Astrocyte of the spinal cord (primary cell): ENCODE measurements at regions not wholly inside any gene's neighbourhood (a gene's known extent, or its start where the extent isn't known, plus 50 kb on each side); places are given as distances from the start of the nearest gene placed in this dataset.

Experiments
- DNase-seq: peaks from one replicate; pipeline ENCODE4 v3.0.0; 2011; ENCODE audit warnings: low read depth, low spot score
- H3K4me3 ChIP-seq: 2 replicates; pipeline ENCODE4 v1.5.1; 2011; ENCODE audit warnings: low read depth, mild to moderate bottlenecking, low read length, moderate library complexity
- in situ Hi-C: cut with HindIII; loops from 2 replicates; pipeline ENCODE4 v1.10.0; 2017; ENCODE audit warnings: low sequenced_read_pairs
- TF ChIP-seq, protein P1 (sequence below): IDR thresholded peaks from 2 replicates; pipeline ENCODE4 v1.5.1; 2012; ENCODE audit warnings: low read depth, mild to moderate bottlenecking, low read length, inconsistent platforms

DNA sequence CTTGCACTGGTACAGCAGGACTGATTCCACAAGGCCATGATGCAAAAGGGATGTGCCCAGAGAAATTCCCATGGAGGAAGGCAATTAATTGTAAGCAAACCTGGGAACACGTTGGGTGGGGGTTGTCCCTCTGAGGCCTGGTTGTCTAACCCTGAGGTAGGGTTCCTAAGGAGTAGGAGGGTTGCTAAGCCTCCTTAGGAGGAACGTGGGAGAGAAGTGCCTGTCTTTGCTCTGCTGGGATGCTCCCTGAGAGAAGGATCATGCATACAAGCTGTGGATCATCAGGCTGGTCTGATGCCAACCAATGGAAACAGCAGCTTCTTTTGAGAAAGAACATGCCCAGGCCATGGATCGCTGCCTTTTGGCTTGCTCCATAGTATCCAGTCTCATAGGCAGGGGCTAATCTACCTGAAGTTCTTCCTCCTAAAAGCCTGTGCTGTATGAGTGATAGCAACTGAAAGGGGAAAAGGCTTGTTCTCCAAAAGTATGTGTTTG is 203.7 kb upstream of the NPVF start:
- in situ Hi-C loops = no loop called here
- DNase-seq = no peak
- TF ChIP-seq, protein P1, sequence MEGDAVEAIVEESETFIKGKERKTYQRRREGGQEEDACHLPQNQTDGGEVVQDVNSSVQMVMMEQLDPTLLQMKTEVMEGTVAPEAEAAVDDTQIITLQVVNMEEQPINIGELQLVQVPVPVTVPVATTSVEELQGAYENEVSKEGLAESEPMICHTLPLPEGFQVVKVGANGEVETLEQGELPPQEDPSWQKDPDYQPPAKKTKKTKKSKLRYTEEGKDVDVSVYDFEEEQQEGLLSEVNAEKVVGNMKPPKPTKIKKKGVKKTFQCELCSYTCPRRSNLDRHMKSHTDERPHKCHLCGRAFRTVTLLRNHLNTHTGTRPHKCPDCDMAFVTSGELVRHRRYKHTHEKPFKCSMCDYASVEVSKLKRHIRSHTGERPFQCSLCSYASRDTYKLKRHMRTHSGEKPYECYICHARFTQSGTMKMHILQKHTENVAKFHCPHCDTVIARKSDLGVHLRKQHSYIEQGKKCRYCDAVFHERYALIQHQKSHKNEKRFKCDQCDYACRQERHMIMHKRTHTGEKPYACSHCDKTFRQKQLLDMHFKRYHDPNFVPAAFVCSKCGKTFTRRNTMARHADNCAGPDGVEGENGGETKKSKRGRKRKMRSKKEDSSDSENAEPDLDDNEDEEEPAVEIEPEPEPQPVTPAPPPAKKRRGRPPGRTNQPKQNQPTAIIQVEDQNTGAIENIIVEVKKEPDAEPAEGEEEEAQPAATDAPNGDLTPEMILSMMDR = no peak

DNA sequence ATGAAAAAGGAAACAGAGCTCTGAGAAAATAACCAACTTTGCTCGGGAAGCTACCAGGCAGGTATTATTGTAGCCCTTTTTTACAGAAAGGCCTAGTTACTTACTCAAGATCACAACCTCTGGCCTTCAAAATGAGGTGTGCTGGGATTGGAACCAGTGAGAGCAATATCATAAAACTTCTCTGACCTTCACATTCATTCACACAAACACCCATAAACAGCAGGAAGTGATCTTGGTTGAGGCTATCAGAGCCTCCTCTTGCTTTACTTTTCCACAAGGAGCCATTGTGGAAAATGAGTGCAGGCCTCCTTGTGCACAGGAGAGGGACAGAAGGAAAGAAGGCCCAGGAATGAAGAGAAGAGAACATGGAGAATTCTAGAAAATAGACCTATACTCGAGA is 204.5 kb upstream of the NPVF start:
- H3K4me3 ChIP-seq = no peak overlapping the region
- in situ Hi-C loops = no loop called here
- TF ChIP-seq, protein P1 = no peak

More for the DNA sequence above, 203.7 kb upstream of the NPVF start:
- no peak overlapping the region for H3K4me3 ChIP-seq

DNA sequence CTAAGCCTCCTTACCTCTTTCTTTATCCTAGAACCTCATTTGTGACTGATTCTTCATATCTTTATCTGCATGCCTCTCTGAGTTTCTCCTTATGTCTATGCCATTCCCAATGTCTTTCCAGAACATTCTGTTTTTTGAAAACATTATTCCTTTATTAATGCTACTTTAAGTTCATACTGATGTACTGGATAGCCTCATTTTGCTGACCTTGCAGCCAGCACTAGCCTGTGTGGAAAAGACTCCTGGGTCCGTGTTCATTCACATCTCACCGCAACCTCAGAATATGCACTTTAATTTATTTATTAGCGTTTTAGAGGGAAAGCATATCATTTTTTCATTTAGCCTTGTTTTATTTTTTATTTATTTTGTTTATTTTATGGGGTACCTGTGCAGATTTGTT is 208.1 kb upstream of the NPVF start:
- TF ChIP-seq, protein P1 = no peak
- H3K4me3 ChIP-seq = no peak overlapping the region
- in situ Hi-C loops = no loop called here
- no peak for DNase-seq

More for the DNA sequence above, 204.5 kb upstream of the NPVF start:
- no peak for DNase-seq

DNA sequence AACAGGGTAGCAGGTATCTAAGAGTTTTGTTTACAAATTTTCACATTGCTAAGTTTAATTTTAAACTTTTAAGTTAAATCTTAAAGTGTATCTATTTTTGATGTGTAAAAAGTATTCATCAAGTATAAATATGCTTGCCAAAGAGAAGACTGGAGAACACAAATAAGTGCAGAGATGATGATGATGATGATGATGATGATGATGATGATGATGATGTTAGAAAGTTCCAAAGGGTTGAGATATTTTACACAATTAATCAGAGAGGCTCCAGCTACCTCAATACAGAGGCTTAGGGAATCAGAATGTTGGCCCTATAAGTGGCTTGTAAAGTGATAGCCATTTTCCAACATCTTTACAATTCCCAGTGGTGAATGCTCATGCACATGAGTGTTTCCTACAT is 209.0 kb upstream of the NPVF start:
- in situ Hi-C loops = no loop called here
- TF ChIP-seq, protein P1 = no peak
- DNase-seq = no peak

DNA sequence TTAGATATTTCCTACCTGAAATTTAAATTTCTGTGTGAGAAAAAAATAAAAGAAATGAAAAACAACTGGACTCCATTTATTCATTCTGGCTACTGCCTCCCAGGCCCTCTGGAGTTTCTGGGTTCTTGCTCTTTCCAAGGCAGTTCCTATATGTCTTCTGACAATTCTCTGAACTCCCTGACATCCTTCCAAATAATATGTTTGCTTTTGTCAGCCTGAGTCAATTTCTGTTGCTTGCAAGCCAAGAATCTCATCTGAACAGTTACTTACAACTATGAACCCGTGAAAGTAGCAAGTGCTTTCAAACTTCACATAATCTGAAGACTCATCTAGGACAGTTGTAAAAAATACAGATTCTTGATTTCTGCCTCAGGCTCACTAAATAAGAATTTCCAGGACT is 216.7 kb upstream of the NPVF start:
- H3K4me3 ChIP-seq = no peak overlapping the region
- no peak for DNase-seq
- in situ Hi-C loops = no loop called here
- TF ChIP-seq, protein P1 = no peak

More for the DNA sequence above, 209.0 kb upstream of the NPVF start:
- no peak overlapping the region for H3K4me3 ChIP-seq

DNA sequence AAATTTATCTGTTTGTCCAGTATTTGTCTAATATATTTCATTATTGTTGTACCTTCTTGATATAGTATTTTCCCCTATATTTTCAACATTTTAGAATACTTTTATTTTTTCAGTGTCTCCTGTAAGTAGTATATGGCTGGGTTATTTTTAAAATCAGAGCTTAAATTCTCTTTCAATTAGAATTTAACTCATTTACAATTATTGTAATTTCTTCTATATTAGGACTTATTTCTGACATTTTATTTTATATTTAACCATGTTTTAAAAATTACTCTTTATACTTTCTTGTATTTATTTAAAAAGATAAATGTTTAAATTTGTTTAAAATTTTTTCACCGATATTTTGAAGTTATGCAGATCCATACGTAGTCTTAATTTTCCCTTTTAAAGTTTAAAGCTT is 220.0 kb upstream of the NPVF start:
- TF ChIP-seq, protein P1 = no peak
- no peak for DNase-seq
- H3K4me3 ChIP-seq = no peak overlapping the region
- in situ Hi-C loops = no loop called here

DNA sequence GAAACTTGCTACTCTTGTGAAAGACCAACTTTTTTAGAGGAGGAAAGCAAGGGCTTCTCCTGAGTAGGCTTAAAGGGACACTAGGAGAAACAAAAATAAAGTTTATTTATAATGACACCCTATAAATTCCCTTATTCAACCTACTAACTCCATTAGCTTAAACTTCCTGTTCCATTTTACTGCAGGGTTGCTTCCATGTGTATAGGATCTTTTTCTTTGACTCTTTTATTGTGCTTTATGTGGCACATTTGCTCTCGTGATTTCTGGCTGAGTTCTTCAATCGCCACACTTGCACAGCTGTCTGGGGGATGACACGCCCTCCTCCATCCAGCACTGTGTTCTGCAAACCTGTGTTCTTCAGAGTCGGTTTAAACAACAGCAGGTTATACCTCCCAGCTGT is 225.7 kb upstream of the NPVF start:
- TF ChIP-seq, protein P1 = no peak
- no peak for DNase-seq
- in situ Hi-C loops = no loop called here
- H3K4me3 ChIP-seq = no peak overlapping the region
